ENCODE measurements at regions not wholly inside any gene's neighbourhood (a gene's known extent, or its start where the extent isn't known, plus 50 kb on each side); places are given as distances from the start of the nearest gene placed in this dataset.

- DNase-seq (no peak), ATAC-seq (ENCODE audit: poor library complexity) (no peak)
- no peak overlapping the region for H3K4me3 Mint-ChIP-seq
- TF ChIP-seq CTCF (IDR thresholded peaks at IDR 0.05): no peak
- no peak overlapping the region for H3K27ac Mint-ChIP-seq
- Histone ChIP-seq H3K9me3 (ENCODE audit: control insufficient read depth in 1 of 2, insufficient read depth in 1 of 2, low read length in 2 of 2) (no peaks in the 10 kb centered on the region), H3K4me1 (ENCODE audit: insufficient read depth, low read length) (no peaks in the 10 kb centered on the region), H3K4me3 (ENCODE audit: low read length) (no peak overlapping the region), H3K27me3 (ENCODE audit: control insufficient read depth in 1 of 2, insufficient read depth in 2 of 2, low read length in 2 of 2) (no peaks in the 10 kb centered on the region), H3K27ac (ENCODE audit: low read depth in 1 of 2, low read length in 2 of 2) (no peak overlapping the region), H3K36me3 (ENCODE audit: insufficient read depth, low read length) (no peaks in the 10 kb centered on the region)
- no peaks in the 10 kb centered on the region for H3K27me3 Mint-ChIP-seq
- intact Hi-C loops (cut with DNase I, micrococcal nuclease): no loop called here
- no peaks in the 10 kb centered on the region for H3K9me3 Mint-ChIP-seq
- ChIA-PET POLR2A (no interaction called here), CTCF (no interaction called here)
- no peaks in the 10 kb centered on the region for H3K4me1 Mint-ChIP-seq (ENCODE audit: low read depth)
- H3K36me3 Mint-ChIP-seq (ENCODE audit: low read depth): no peaks in the 10 kb centered on the region
These were observed 159.8 kb downstream of the PLPPR4 start for GRCh38 chr1:99424087-99424486.

DNA sequence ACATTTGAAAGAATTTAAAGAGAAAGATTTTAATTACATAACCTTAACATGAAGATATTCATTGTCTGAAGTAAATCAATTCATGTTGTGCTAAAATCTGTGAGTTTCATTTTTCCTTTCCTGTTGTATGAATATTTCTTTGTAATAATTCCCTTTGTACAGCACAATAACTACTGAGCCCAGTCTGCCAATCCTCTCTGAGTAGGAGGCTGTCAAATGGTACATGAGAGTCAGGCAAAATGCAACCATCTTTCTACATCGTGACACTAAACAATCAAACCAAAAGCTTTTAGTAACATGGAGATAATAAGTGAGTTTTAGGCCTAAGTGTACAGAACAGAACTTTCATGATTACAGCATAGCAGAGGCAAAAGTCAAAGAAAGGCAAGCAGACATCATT lies 165.5 kb downstream of the PLPPR4 start:
- H3K27ac Mint-ChIP-seq: no peak overlapping the region
- Histone ChIP-seq H3K4me3 (ENCODE audit: low read length) (no peak overlapping the region), H3K4me1 (ENCODE audit: insufficient read depth, low read length) (no peaks in the 10 kb centered on the region), H3K36me3 (ENCODE audit: insufficient read depth, low read length) (no peaks in the 10 kb centered on the region), H3K27me3 (ENCODE audit: control insufficient read depth in 1 of 2, insufficient read depth in 2 of 2, low read length in 2 of 2) (no peaks in the 10 kb centered on the region), H3K27ac (ENCODE audit: low read depth in 1 of 2, low read length in 2 of 2) (no peak overlapping the region), H3K9me3 (ENCODE audit: control insufficient read depth in 1 of 2, insufficient read depth in 1 of 2, low read length in 2 of 2) (no peaks in the 10 kb centered on the region)
- CTCF ChIA-PET: no interaction called here
- intact Hi-C loops (cut with DNase I, micrococcal nuclease): no loop called here
- no peak for ATAC-seq (ENCODE audit: poor library complexity)
- DNase-seq: no peak
- peaks cover 12% of the 10 kb centered on the region for H3K27me3 Mint-ChIP-seq
- H3K36me3 Mint-ChIP-seq (ENCODE audit: low read depth): no peaks in the 10 kb centered on the region
- POLR2A ChIA-PET: no interaction called here
- no peak for TF ChIP-seq CTCF (IDR thresholded peaks at IDR 0.05)
- no peaks in the 10 kb centered on the region for H3K4me1 Mint-ChIP-seq (ENCODE audit: low read depth)
- H3K9me3 Mint-ChIP-seq: no peaks in the 10 kb centered on the region
- H3K4me3 Mint-ChIP-seq: no peak overlapping the region

- Histone ChIP-seq H3K4me3 (ENCODE audit: low read length) (no peak overlapping the region), H3K36me3 (ENCODE audit: insufficient read depth, low read length) (no peaks in the 10 kb centered on the region), H3K9me3 (ENCODE audit: control insufficient read depth in 1 of 2, insufficient read depth in 1 of 2, low read length in 2 of 2) (no peaks in the 10 kb centered on the region), H3K4me1 (ENCODE audit: insufficient read depth, low read length) (no peaks in the 10 kb centered on the region), H3K27ac (ENCODE audit: low read depth in 1 of 2, low read length in 2 of 2) (no peak overlapping the region), H3K27me3 (ENCODE audit: control insufficient read depth in 1 of 2, insufficient read depth in 2 of 2, low read length in 2 of 2) (no peaks in the 10 kb centered on the region)
- no peak for DNase-seq
- ChIA-PET POLR2A (no interaction called here), CTCF (no interaction called here)
- intact Hi-C loops (cut with DNase I, micrococcal nuclease): no loop called here
- no peak overlapping the region for H3K27ac Mint-ChIP-seq
- ATAC-seq (ENCODE audit: poor library complexity): no peak
- TF ChIP-seq CTCF (IDR thresholded peaks at IDR 0.05): no peak
- H3K4me3 Mint-ChIP-seq: no peak overlapping the region
- no peaks in the 10 kb centered on the region for H3K9me3 Mint-ChIP-seq
- no peaks in the 10 kb centered on the region for H3K4me1 Mint-ChIP-seq (ENCODE audit: low read depth)
- H3K36me3 Mint-ChIP-seq (ENCODE audit: low read depth): no peaks in the 10 kb centered on the region
- peaks cover 3% of the 10 kb centered on the region for H3K27me3 Mint-ChIP-seq
These were observed 174.5 kb downstream of the PLPPR4 start for GRCh38 chr1:99438656-99439230.

Measured in CD4-positive, alpha-beta T cell (primary cell).